ENCODE measurements at regions not wholly inside any gene's neighbourhood (a gene's known extent, or its start where the extent isn't known, plus 50 kb on each side); places are given as distances from the start of the nearest gene placed in this dataset.

- no peaks in the 10 kb centered on the region for H3K9me1 ChIP-seq (ENCODE audit: control insufficient read depth, insufficient read depth, low read length)
- H4K20me1 ChIP-seq (replicated peaks; ENCODE audit: control insufficient read depth, insufficient read depth, low read length) = no peaks in the 10 kb centered on the region
- POLR2A ChIA-PET = no interaction called here
- no TSS peak for BruUV-seq (replicated peaks)
- in situ Hi-C loops (cut with MboI) = no loop called here
- no peaks in the 10 kb centered on the region for H3K9me3 ChIP-seq (replicated peaks; ENCODE audit: control insufficient read depth, insufficient read depth, low read depth, low read length)
- H2AFZ ChIP-seq (ENCODE audit: low read depth, low read length) = no peak overlapping the region
- no peaks in the 10 kb centered on the region for H3K4me1 ChIP-seq (replicated peaks in 1 of 2; ENCODE audit: control insufficient read depth in 2 of 2, insufficient read depth in 2 of 2, low read length in 2 of 2)
- no peaks in the 10 kb centered on the region for H3K79me2 ChIP-seq (ENCODE audit: control insufficient read depth, insufficient read depth, low read length)
- DNase-seq (ENCODE audit: extremely low read depth in 1 of 4, low spot score in 3 of 4) (no peak), ATAC-seq (no peak), FAIRE-seq (no peak)
- H3K27me3 ChIP-seq (ENCODE audit: control insufficient read depth in 2 of 2, insufficient read depth in 2 of 2, low read length in 2 of 2) = no peaks in the 10 kb centered on the region
- CTCF ChIA-PET (ENCODE audit: low intra/inter-chr PET ratio) = no interaction called here
- TF ChIP-seq, protein P1, sequence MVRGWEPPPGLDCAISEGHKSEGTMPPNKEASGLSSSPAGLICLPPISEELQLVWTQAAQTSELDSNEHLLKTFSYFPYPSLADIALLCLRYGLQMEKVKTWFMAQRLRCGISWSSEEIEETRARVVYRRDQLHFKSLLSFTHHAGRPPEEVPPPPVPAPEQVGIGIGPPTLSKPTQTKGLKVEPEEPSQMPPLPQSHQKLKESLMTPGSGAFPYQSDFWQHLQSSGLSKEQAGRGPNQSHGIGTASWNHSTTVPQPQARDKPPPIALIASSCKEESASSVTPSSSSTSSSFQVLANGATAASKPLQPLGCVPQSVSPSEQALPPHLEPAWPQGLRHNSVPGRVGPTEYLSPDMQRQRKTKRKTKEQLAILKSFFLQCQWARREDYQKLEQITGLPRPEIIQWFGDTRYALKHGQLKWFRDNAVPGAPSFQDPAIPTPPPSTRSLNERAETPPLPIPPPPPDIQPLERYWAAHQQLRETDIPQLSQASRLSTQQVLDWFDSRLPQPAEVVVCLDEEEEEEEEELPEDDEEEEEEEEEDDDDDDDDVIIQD (CRISPR knock-in tag; IDR thresholded peaks at IDR 0.05) = no peak
- TF ChIP-seq PHTF2 (CRISPR knock-in tag; IDR thresholded peaks at IDR 0.05) (no peak), TBL1XR1 (IDR thresholded peaks at IDR 0.05; ENCODE audit: low read length in 2 of 2) (no peak), MYNN (IDR thresholded peaks at IDR 0.05) (no peak), MYNN (CRISPR knock-in tag; IDR thresholded peaks at IDR 0.05) (no peak), ZNF253 (CRISPR knock-in tag; conservative IDR thresholded peaks at IDR 0.05) (no peak), GTF2B (IDR thresholded peaks at IDR 0.05; ENCODE audit: extremely low read depth, insufficient read length) (no peak), KAT7 (CRISPR knock-in tag; IDR thresholded peaks at IDR 0.05; ENCODE audit: borderline replicate concordance) (no peak)
- no peaks in the 10 kb centered on the region for H3K36me3 ChIP-seq (ENCODE audit: control insufficient read depth, insufficient read depth, low read length)
- no peak overlapping the region for H3K4me2 ChIP-seq (ENCODE audit: insufficient read depth, low read length)
- intact Hi-C loops (cut with micrococcal nuclease) = no loop called here
- WGBS (ENCODE audit: insufficient coverage, low coverage, missing lambda C conversion rate) = 4% methylated on average over 5 of the region's 5 CpGs
- H3K9ac ChIP-seq (ENCODE audit: insufficient read depth in 1 of 2, low read depth in 2 of 2, low read length in 2 of 2) = no peak overlapping the region
- H3K27ac ChIP-seq (ENCODE audit: extremely low read depth, low read depth, low read length) = no peak overlapping the region
- no peak overlapping the region for H3K4me3 ChIP-seq
Observed at GRCh38 chr5:18712936-18713485, 1078.8 kb downstream of the TAF11L14 start.
